Activated CD4-positive, alpha-beta T cell treated with anti-CD3 and anti-CD28 coated beads for 36 hours (primary cell): ENCODE measurements at regions not wholly inside any gene's neighbourhood (a gene's known extent, or its start where the extent isn't known, plus 50 kb on each side); places are given as distances from the start of the nearest gene placed in this dataset.

Source experiments
- ATAC-seq: fragments of 200-7000 bp; cut with Tn5 transposase; one replicate; pipeline ENCODE4 v1.10.0; 2021; ENCODE audit warnings: mild to moderate bottlenecking, moderate library complexity
- CTCF ChIA-PET: fragments of 350-600 bp; sonication (Branson Sonifier 250); formaldehyde crosslinking; loops from one replicate; lab custom pipeline; 2021; ENCODE audit warnings: antibody characterized with exemption; lab: Charles Lee
- POLR2A ChIA-PET: fragments of 350-600 bp; sonication (Branson Sonifier 250); formaldehyde crosslinking; loops from one replicate; lab custom pipeline; 2021; ENCODE audit warnings: antibody characterized with exemption, inconsistent platforms; lab: Charles Lee
- DNase-seq: peaks from one replicate; pipeline ENCODE4 v3.0.0-alpha.2; 2020
- H3K27ac Mint-ChIP-seq: one replicate; pipeline ENCODE4 v1.8.0; 2021; ENCODE audit warnings: mixed read lengths
- H3K27me3 Mint-ChIP-seq: one replicate; pipeline ENCODE4 v1.8.0; 2021; ENCODE audit warnings: mixed read lengths
- H3K36me3 Mint-ChIP-seq: one replicate; pipeline ENCODE4 v1.8.0; 2021; ENCODE audit warnings: low read depth, mixed read lengths
- H3K4me1 Mint-ChIP-seq: one replicate; pipeline ENCODE4 v1.8.0; 2021; ENCODE audit warnings: mixed read lengths
- H3K4me3 Mint-ChIP-seq: one replicate; pipeline ENCODE4 v1.8.0; 2021; ENCODE audit warnings: mild to moderate bottlenecking, moderate library complexity, mixed read lengths
- H3K9me3 Mint-ChIP-seq: one replicate; pipeline ENCODE4 v1.8.0; 2021; ENCODE audit warnings: low read depth, mixed read lengths
- intact Hi-C, 2 experiments: fragments of 100-400 bp; cut with DNase I in 1 of 2; cut with micrococcal nuclease in 1 of 2; formaldehyde crosslinking; loops; one replicate each; pipeline versions ENCODE4 v1.14.2 to v1.15.1; 2022 to 2024; cut with DNase I, micrococcal nuclease

DNA sequence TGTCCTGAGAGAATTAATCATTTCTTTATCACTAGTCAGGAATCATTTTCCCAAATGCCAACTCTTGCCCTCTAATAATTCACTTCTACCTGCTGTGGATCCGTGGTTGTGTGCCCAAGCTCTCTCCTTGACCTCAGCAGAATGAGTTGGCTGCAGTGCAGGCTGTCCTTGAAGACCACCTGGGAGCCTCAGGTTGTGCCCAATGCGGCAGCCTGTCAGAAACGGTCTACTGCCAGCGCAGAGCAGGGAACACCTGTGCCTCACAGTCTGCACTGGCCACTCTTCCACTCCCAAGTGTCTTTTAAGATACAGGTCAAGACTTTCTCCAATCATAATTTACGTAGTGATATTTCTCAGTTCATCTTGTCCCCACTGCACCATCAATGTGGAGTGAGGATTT lies 246.0 kb upstream of the PHF14 start:
- intact Hi-C loops = no loop called here
- no peak for DNase-seq
- H3K9me3 Mint-ChIP-seq = no peaks in the 10 kb centered on the region
- no peaks in the 10 kb centered on the region for H3K4me1 Mint-ChIP-seq
- POLR2A ChIA-PET = no interaction called here
- ATAC-seq = no peak
- H3K27me3 Mint-ChIP-seq = no peaks in the 10 kb centered on the region
- no peak overlapping the region for H3K27ac Mint-ChIP-seq
- CTCF ChIA-PET = no interaction called here
- no peak overlapping the region for H3K4me3 Mint-ChIP-seq
- no peaks in the 10 kb centered on the region for H3K36me3 Mint-ChIP-seq

DNA sequence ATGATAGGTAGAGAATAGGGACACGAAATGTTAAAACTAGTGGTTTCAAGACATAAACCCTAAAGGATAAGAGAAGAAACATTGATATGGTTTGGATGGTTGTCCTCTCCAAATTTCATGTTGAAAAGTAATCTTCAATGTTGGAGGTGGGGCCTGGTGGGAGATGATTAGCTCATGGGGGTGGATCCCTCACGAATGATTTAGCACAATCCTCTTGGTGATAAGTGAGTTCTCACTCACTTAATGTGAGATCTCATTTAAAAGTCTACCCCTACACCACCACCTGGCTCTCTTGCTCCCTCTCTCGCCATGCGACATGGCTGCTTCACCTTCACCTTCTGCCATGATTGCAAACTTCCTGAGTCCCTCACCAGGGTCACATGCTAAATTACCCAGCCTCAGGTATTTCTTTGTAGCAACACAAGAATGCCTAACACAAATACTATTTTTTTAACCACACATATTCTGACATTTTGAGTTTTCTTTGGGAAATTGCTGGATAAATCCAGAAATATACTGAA lies 242.4 kb upstream of the PHF14 start:
- intact Hi-C loops = no loop called here
- H3K4me3 Mint-ChIP-seq = no peak overlapping the region
- CTCF ChIA-PET = no interaction called here
- no peaks in the 10 kb centered on the region for H3K4me1 Mint-ChIP-seq
- no peaks in the 10 kb centered on the region for H3K36me3 Mint-ChIP-seq
- H3K9me3 Mint-ChIP-seq = no peaks in the 10 kb centered on the region
- no peak overlapping the region for H3K27ac Mint-ChIP-seq
- POLR2A ChIA-PET = no interaction called here
- no peak for ATAC-seq
- H3K27me3 Mint-ChIP-seq = no peaks in the 10 kb centered on the region
- no peak for DNase-seq

DNA sequence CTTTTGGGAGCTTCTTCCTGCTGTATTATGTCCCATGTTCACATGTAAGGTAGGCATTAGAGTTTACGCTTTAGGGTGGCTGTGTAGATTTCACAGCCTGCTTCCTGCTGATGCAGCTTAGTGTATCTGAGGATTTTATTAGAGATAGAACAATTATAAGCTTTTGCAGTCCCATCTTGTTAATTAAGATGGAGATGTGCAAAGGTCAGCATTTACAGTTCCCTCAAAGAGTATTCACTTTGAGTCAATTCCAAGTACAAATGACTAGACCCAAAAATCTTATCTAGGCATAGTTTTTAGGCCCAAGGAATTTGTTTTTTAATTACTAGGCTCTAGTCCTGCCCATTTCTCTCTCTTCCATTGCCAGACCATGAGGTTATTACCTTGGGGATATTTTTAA lies 239.9 kb upstream of the PHF14 start:
- no peak for DNase-seq
- CTCF ChIA-PET = no interaction called here
- no peaks in the 10 kb centered on the region for H3K9me3 Mint-ChIP-seq

DNA sequence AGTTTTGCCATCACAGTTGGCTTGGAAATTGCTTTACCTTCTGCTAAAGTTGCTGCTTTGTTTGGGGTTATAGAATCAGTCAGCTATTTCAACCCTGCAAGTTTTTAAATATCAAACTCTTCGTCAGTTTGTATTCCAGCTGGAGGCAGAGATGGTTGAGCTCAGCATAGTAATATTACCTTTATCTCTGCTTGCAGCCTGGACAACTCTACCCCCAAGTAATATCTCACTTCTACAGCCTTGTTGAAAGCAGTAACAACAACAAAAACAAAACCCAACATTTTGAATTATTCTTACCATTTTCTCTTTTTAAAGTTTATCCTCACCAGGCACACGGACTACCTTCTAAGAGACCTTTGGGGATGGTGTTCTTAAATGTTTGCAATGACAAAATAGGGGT lies 239.1 kb upstream of the PHF14 start:
- no peaks in the 10 kb centered on the region for H3K4me1 Mint-ChIP-seq
- ATAC-seq (no peak), DNase-seq (no peak)
- no peaks in the 10 kb centered on the region for H3K9me3 Mint-ChIP-seq
- ChIA-PET CTCF (no interaction called here), POLR2A (no interaction called here)
- no peaks in the 10 kb centered on the region for H3K27me3 Mint-ChIP-seq
- H3K36me3 Mint-ChIP-seq = no peaks in the 10 kb centered on the region
- intact Hi-C loops = no loop called here
- no peak overlapping the region for H3K4me3 Mint-ChIP-seq
- H3K27ac Mint-ChIP-seq = no peak overlapping the region

More for the DNA sequence above, 239.9 kb upstream of the PHF14 start:
- no peaks in the 10 kb centered on the region for H3K36me3 Mint-ChIP-seq
- intact Hi-C loops = no loop called here
- no peak overlapping the region for H3K4me3 Mint-ChIP-seq
- no peak for ATAC-seq
- POLR2A ChIA-PET = no interaction called here
- no peaks in the 10 kb centered on the region for H3K4me1 Mint-ChIP-seq
- no peak overlapping the region for H3K27ac Mint-ChIP-seq
- no peaks in the 10 kb centered on the region for H3K27me3 Mint-ChIP-seq

DNA sequence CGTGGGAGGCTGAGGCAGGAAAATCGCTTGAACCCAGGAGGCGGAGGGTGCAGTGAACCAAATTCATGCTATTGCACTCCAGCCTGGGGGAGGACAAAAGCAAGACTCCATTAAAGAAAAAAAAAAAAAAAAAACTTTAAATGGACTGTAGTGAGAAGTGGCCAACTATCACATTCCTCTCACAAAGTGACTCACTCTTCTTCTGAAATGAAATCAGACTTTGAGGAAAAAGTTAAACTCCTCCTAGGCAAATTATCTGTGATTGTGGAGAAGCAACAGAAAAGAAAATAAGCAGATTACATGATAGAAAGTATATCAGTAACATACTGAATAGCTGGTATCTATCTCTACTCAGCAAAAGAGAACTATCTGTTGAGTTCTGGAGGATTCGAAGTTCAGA lies 234.3 kb upstream of the PHF14 start:
- CTCF ChIA-PET = no interaction called here
- POLR2A ChIA-PET = no interaction called here

DNA sequence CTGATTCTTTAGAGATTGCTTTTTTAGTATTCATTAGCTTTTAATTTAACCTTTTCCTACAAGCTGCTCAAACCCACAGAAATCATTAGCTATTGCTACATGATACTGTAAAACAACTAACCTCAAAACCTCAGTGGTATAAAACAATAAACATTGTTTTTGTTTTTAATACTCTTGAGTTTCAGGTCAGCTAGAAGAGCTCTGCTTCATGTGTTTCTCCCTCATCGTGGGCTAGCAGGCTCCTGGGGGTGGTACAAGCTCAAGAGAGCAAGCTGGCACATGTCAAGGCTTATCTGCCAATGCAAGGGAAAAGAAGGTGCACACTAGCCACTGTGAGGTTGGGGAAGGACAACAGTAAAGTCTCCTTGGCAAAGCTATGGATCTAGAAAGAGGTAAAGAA lies 232.9 kb upstream of the PHF14 start:
- ATAC-seq = no peak
- intact Hi-C loops = no loop called here

More for the DNA sequence above, 234.3 kb upstream of the PHF14 start:
- Mint-ChIP-seq H3K4me3 (no peak overlapping the region), H3K9me3 (peaks cover 2% of the 10 kb centered on the region), H3K27ac (no peak overlapping the region), H3K4me1 (no peaks in the 10 kb centered on the region), H3K36me3 (no peaks in the 10 kb centered on the region), H3K27me3 (no peaks in the 10 kb centered on the region)
- no peak for DNase-seq
- no peak for ATAC-seq
- intact Hi-C loops = no loop called here

DNA sequence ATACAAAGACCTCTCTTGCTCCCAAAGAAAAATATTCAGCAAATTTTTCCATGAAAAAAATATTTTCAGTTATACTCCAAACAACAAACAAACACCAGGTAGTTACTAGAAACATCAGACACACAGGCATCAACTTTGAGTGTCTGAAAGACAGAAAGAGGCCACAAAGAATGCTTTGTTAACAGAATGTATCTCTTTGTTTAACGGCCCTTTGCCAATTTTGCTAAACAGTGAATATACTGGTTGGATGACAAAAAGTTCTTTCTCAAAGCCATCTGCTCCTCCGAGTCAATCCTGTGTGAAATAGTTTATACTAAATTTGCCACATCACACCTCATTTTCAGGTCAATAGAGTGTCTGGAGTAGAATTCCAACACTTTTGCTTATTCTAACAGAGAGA lies 216.7 kb upstream of the PHF14 start:
- no peak overlapping the region for H3K27ac Mint-ChIP-seq
- H3K36me3 Mint-ChIP-seq = no peaks in the 10 kb centered on the region
- ATAC-seq = no peak
- no peaks in the 10 kb centered on the region for H3K4me1 Mint-ChIP-seq
- CTCF ChIA-PET = interaction anchor here (1.0 kb wide), 1 partner anchor 20 kb away, joined by 4 read pairs; no protein-coding TSS in a partner anchor
- peaks cover 13% of the 10 kb centered on the region for H3K9me3 Mint-ChIP-seq
- intact Hi-C loops = no loop called here
- H3K27me3 Mint-ChIP-seq = no peaks in the 10 kb centered on the region
- H3K4me3 Mint-ChIP-seq = no peak overlapping the region
- POLR2A ChIA-PET = no interaction called here
- DNase-seq = no peak

More for the DNA sequence above, 232.9 kb upstream of the PHF14 start:
- Mint-ChIP-seq H3K27me3 (no peaks in the 10 kb centered on the region), H3K4me1 (no peaks in the 10 kb centered on the region), H3K9me3 (peaks cover 13% of the 10 kb centered on the region), H3K36me3 (no peaks in the 10 kb centered on the region), H3K27ac (no peak overlapping the region), H3K4me3 (no peak overlapping the region)
- ChIA-PET CTCF (interaction anchor here (0.6 kb wide), 1 partner anchor 96 kb away, joined by 3 read pairs; no protein-coding TSS in a partner anchor), POLR2A (no interaction called here)
- DNase-seq = no peak

DNA sequence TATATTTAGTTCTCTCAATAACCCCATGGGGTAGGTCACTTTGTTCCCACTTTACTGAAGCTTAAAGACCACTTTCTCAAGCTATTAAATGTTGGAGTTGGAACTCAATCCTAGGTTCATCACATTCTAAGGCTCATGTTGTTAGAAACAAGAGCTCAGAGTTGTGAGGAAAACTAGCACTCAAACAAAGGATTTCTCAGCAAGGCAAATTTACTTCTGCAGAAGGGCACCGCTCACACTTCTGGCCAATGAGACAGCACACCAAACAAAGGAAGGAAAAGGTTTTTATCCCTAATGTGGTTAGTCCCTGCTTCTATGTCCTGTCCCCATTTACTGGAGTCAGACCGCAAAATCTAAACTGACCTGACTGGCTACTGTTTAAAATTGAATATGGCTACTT lies 214.6 kb upstream of the PHF14 start:
- peaks cover 10% of the 10 kb centered on the region for H3K9me3 Mint-ChIP-seq
- no peaks in the 10 kb centered on the region for H3K36me3 Mint-ChIP-seq
- H3K4me1 Mint-ChIP-seq = no peaks in the 10 kb centered on the region
- no peak for ATAC-seq
- no peak overlapping the region for H3K4me3 Mint-ChIP-seq
- intact Hi-C loops = no loop called here
- H3K27ac Mint-ChIP-seq = no peak overlapping the region
- CTCF ChIA-PET = no interaction called here
- POLR2A ChIA-PET = no interaction called here
- DNase-seq = no peak
- no peaks in the 10 kb centered on the region for H3K27me3 Mint-ChIP-seq

DNA sequence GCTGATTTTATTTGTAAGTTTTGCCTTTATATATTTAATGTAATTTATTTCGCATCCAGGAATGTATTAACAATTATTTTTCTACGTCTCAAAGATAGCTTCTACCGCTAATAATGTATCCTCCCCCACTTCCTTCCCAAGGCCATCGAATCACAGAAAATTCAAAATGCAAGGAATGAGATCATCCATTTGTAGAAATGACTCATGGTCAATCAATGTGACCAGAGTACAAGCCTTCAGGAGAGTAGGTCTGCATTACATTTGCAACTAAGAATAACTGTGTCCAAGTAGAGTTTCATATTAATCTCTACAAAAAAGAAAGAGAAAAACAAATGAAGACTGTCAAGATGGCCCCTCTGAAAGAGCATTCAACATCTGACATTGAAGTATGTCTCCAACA lies 205.9 kb upstream of the PHF14 start:
- no peak overlapping the region for H3K4me3 Mint-ChIP-seq
- no peaks in the 10 kb centered on the region for H3K36me3 Mint-ChIP-seq
- no peak for ATAC-seq
- no peak overlapping the region for H3K27ac Mint-ChIP-seq
- CTCF ChIA-PET = no interaction called here
- no peaks in the 10 kb centered on the region for H3K4me1 Mint-ChIP-seq
- no peaks in the 10 kb centered on the region for H3K9me3 Mint-ChIP-seq
- POLR2A ChIA-PET = no interaction called here
- DNase-seq = no peak
- H3K27me3 Mint-ChIP-seq = no peaks in the 10 kb centered on the region
- intact Hi-C loops = no loop called here

DNA sequence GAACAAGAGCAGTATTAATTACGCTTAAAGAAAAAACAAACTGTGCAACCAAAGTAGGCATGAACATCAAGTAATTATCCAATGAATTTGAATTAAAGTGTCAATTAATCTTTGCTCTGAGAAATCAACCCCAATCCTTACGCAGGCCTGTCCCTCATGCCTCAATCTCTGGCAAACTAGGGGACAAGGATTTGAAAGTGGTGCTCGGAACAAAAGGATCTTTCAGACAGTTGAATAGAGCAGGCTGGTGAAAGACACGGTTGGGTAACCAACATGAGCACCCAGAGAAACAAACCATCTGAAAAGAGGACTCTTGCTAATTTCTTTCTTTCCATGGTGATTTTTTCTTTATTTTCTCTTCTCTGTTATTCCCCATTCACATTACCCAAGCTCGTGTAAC lies 203.5 kb upstream of the PHF14 start:
- ATAC-seq (no peak), DNase-seq (no peak)
- POLR2A ChIA-PET = no interaction called here
- H3K4me1 Mint-ChIP-seq = no peaks in the 10 kb centered on the region
- no peaks in the 10 kb centered on the region for H3K36me3 Mint-ChIP-seq
- no peak overlapping the region for H3K4me3 Mint-ChIP-seq
- H3K27ac Mint-ChIP-seq = no peak overlapping the region
- H3K27me3 Mint-ChIP-seq = no peaks in the 10 kb centered on the region
- intact Hi-C loops = no loop called here
- no peaks in the 10 kb centered on the region for H3K9me3 Mint-ChIP-seq
- CTCF ChIA-PET = no interaction called here

DNA sequence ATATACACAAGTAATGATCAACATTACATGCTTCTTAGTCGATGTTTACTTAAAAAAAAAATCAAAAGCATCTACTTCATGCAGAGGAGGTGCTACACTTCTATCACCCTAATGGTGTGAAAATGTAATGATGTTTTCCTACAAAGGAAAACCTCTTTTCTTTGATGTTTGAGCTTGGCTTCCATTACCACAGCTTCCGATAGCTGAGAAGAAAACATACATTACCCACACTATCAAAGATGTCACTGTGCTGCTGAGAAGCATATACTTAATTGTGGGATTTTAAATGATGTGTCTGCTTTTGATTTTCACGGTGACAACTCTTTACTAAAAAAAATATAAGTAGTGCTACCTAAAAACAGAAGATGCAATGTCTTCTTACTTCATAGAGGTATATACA lies 200.2 kb upstream of the PHF14 start:
- no peaks in the 10 kb centered on the region for H3K9me3 Mint-ChIP-seq
- H3K27me3 Mint-ChIP-seq = no peaks in the 10 kb centered on the region
- ATAC-seq = no peak
- no peak overlapping the region for H3K27ac Mint-ChIP-seq
- intact Hi-C loops = no loop called here
- CTCF ChIA-PET = no interaction called here
- H3K4me3 Mint-ChIP-seq = no peak overlapping the region
- POLR2A ChIA-PET = no interaction called here
- DNase-seq = no peak
- H3K4me1 Mint-ChIP-seq = no peaks in the 10 kb centered on the region
- no peaks in the 10 kb centered on the region for H3K36me3 Mint-ChIP-seq

DNA sequence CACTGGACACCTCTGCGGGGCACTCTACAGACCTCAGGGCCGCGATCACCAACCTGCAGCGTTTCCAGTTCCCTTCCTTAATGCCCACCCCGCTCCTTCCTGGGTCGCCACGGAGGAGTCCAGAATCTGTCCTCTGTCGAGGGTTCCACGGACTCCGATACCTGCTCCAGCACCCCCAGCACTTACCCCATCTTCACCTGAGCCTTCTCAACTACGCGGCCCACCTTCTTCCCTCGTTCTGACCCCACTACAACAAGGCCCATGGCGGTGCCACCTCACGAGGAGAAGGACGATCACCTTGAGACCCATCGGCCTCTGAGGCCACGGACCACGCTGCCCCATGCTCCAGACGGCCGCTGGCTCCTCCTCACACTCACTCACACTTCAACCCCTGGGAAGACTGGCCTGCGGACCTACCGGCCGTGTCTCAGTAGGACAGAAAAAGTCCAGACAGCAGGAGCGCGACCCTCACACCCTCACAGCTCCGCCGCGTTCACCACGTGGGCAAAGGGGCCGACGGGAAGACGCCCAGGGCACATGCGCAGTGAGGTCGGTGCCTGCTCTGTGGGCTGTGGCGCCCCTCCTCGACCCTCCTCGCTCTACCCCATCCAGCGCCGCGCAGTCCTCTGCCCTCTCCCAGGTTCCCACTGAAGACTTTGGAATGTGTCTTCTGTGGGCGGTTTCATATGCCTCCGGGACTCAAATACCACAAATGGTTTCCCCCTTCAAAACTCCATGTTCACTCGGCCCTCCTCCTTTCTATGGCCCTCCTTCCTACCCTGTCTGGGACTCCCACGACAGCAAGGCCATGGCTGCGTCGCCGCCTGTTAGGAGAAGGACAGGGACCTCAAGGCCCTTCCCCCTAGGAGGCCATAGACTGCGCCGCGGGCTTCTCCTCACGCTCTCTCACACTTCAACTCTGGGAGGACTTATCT lies 193.9 kb upstream of the PHF14 start:
- ChIA-PET CTCF (no interaction called here), POLR2A (no interaction called here)
- H3K9me3 Mint-ChIP-seq = no peaks in the 10 kb centered on the region
- H3K27ac Mint-ChIP-seq = no peak overlapping the region
- intact Hi-C loops = no loop called here
- no peak overlapping the region for H3K4me3 Mint-ChIP-seq
- H3K4me1 Mint-ChIP-seq = no peaks in the 10 kb centered on the region
- no peaks in the 10 kb centered on the region for H3K27me3 Mint-ChIP-seq
- no peaks in the 10 kb centered on the region for H3K36me3 Mint-ChIP-seq
- DNase-seq (no peak), ATAC-seq (no peak)
